UCSD-AML1 (cell line): ENCODE measurements at regions not wholly inside any gene's neighbourhood (a gene's known extent, or its start where the extent isn't known, plus 50 kb on each side); places are given as distances from the start of the nearest gene placed in this dataset.
"Not testable (repeated sequence)": the region's sequence is repeated elsewhere in the genome, so short reads cannot be mapped to it uniquely, and the experiment has no call there.

Experiments used
- DNase-seq: peaks from one replicate; lab custom pipeline; 2025; ENCODE audit not compliant: unreplicated experiment; lab: John Stamatoyannopoulos, UW

DNA sequence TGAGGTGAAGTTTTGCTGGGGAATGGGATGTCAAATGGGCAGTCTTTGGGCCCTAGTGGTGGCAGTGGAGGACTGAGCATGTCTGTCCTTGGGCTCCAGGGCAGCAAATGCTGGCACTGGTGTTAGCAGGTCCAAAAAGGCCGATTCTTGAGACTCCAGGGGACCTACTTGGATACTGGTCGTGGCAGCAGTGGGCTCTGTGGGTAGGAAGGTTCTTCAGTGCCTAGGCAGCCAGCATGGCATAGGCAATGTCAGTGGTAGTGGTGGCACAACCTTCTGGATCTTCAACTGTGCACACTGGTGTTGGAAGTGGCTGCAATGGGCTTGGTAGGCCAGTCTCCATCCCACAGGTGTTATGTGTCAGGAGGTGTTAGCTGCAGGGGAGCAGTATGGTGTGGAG, 334.7 kb upstream of the KITLG start:
- DNase-seq = no peak

DNA sequence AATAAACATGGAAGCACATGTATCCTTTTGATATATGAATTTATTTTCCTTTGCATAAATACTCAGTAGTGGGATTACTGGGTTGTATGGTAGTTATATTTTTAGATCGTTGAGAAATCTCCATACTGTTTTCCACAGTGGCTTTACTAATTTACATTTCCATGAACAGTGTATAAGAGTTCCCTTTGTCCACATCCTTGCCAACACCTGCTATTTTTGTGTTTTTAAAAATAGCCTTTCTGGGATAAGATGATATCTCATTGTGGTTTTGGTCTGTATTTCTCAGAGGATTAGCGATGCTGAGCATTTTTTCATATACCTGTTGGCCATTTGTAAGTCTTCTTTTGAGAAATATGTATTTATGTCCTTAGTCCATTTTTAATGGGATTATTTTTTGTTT, 329.2 kb upstream of the KITLG start:
- DNase-seq = no peak

DNA sequence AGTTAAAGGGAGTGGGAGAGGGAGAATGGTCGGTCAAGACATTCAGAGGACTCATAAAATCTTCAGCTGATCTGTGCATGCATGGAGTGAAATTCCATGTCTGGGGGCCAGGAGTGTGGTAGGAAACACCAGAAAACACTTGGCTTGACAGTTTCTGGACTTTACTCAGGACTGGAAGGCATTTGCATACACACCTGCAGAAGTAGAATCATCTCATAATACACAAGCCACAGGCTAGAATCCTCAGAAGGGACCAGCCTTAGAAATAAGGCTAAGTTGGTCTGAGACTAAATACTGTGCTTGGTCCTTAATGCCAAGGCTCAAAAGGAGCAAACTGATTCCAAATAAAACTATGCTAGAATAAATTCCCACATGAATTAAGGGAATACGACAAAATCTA, 328.1 kb upstream of the KITLG start:
- DNase-seq = no peak

DNA sequence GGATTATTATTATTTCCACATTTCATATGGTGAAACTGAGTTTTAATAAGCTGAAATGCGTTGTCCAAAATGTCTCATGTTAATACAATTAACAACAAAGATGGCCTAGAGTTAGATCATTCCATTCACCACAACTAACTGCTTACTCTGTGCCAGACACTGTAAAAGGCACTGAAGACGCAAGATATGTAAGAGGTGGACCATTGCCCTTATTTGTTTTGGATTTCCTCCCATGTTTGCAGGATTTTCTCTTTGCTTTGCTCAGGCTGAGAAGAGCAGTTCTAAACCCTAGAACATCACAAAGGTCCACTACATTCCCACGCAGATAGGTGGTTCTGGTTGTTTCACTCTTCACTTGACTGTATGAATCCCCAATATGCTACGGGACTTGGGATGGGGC, 324.4 kb upstream of the KITLG start:
- no peak for DNase-seq

DNA sequence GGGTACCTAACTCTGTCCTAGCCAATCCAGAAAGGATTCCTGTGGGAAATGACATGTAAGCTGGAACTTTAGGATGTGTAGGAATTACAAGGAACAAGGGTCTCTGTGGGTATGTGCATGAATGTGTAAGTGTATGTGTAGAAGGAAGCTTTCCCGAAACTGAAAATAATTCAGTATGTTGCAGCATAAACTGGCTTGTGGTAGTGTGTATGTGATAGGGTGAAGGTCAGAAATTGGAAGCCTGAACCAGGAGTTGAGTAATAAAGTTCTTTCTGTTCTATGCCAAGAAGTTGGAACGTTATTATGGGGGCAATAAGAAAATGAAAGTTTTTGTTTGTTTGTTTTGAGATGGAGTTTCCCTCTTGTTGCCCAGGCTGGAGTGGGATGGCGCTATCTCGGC, 323.1 kb upstream of the KITLG start:
- DNase-seq = no peak

DNA sequence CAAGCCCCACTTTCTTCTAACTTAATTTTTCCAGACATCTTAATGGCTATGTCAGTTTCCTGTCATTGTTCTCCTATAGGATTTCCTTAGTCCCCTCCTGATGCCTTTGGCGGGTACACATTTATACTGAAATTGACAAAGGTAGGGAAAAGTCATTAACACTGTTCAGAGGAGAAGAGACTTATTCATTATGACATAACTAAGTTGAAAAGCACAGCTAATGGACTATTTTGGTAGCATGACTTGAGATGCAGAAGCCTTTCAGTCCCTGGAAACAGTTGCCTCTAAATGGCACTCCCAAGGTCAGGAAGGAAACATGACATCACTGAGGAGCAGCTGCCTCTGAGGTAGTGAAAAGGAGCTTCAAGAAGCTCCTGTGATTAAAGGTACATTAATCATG, 317.5 kb upstream of the KITLG start:
- DNase-seq = no peak

DNA sequence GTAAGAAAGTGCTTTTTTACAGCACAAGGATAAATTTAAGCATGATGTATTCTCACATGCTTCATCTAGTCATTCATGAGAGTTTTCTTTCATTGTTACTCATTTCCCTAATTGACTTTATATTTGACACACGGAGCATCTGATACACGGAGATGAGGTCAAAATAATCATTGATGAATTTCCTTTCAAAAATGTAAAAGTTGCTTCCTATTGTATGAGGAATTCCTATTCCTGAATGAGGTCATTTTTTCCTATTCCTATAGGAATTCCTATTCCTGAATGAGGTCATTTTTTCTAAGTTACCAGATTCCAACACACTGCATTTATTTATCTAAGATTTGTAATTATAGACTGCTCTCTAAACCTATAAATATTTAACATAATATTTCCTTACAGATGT, 316.7 kb upstream of the KITLG start:
- no peak for DNase-seq

DNA sequence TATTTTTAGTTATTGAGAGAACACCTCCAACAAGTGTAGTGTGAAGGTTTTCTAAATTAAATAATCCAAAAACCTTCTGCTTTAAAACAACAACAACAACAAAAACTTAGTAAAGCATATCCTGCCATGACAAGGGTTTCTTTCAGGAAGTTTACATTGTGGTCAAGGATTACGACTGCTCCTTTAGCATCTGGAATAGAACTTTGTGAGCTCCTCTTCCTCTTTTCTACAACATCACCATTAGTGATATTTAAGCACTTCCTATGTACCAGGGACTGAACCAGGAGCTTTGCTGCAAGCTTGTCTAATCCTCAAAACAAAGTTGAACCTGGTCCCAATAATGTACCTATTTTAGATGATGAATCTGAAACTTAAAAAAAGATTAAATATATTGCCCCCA, 315.4 kb upstream of the KITLG start:
- no peak for DNase-seq

DNA sequence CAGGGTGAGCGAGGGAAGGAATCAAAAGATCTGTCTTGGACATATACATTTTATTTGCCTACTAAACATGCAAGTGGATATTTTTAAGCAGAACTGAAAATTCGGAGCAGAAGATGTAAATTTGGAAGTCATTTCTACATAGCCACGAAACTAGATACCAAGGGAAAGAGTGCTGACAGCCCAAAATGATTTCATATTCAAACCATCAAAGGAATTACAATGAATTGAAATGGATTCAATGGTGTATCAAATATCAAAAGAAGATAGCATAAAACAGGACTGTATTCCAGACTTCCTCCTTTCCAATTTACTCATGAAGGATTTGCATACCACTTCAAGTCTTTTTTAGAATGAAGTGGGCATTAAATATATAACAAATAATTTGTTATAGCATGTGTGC, 313.5 kb upstream of the KITLG start:
- no peak for DNase-seq

DNA sequence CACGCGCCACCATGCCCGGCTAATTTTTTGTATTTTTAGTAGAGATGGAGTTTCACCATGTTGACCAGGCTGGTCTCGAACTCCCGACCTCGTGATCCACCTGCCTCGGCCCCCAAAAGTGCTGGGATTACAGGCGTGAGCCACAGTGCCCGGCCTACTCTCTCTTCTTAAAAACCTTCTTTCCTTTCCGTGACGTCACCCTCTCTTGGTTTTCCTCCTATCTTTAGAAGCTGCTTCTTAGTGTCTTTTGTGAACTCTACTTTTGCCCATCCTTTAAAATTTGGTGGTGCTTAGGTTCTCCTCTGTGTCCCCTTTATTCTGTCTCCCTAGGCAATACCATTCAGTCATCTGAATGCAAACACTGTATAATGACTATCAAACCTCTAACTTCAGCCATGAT, 311.2 kb upstream of the KITLG start:
- DNase-seq = not testable (repeated sequence)

DNA sequence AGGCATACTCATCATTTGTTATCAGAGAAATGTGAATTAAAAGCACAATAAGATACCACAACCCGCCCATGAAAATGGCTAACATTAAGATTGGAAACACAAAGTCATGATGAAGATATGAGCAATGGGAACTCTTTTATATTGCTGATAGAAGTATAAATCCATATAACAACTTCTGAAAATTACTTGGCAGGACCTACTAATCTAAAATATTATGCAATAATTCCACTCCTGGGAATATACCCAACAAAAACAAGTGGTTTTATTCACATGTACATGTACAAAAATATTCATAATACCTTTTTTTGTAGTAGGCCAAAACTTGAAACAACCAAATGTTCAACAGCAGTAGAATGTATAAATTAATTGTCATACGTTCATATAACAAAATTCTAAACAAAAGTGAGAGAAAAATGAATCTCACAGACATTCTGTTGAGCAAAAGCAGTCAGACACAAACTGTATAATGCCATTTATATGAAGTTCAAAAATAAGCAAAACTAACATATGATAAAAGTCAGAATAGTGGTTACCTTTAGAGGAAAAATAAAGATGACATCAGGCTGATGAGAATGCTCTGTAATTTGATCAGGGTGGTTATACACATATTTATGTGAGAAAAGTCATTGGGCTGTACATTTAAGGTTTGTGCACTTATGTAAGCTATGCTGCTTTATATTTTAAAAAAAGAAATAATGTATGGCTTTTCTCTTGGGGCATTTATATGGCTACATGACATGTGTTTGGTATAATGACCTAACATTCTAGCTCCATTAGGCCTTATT, 309.2 kb upstream of the KITLG start:
- DNase-seq = no peak

DNA sequence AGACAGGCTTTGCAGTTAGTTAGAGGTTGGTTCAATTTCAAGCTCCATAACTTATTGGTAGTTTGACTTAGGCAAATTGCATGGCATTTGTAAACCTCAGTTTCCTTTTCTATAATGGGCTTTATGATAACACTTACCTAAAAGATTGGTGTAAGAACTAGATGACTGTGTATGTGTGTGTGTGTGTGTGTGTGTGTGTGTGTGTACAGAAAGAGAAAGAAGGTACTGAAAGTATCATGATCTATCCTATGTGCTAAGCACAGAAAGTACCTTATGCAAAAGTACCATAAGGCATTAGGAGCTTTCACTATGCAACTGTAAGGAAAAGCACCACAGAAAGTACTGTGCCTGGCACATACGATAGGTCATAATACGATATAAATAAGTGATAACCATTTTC, 304.3 kb upstream of the KITLG start:
- no peak for DNase-seq

DNA sequence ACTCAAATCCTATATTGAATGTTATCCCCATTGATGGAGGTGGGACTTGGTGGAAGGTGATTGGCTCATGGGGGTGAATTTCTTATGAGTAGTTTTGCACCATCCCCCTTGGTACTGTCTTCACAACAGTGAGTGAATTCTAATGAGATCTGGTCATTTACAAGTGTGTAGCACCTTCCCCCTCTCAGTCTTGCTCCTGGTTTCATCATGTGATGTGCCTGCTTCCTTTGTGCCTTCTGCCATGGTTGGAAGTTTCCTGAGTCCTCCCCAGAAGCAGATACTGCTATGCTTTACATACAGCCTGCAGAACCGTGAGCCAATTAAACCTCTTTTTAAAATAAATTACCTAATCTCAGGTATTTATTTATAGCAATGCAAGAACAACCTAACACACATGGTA, 302.4 kb upstream of the KITLG start:
- DNase-seq = no peak

DNA sequence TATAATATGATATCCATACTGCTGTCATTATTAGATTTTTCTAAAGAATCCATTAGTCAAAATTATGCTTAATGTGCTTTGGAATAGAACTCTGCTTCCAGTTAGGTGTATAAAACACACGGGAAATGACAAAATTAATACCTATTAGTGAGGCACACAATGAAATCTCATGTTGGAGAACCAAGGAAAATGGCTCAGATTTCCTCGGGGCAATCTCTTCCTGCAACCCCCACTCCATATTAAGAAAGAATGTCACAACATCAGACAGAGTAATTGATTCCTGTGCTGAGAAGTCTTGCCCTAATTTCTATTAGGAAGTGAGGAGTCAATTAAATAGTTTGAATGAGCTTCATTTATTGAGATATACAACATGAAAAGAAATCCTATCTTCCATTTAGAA, 299.8 kb upstream of the KITLG start:
- DNase-seq = no peak

DNA sequence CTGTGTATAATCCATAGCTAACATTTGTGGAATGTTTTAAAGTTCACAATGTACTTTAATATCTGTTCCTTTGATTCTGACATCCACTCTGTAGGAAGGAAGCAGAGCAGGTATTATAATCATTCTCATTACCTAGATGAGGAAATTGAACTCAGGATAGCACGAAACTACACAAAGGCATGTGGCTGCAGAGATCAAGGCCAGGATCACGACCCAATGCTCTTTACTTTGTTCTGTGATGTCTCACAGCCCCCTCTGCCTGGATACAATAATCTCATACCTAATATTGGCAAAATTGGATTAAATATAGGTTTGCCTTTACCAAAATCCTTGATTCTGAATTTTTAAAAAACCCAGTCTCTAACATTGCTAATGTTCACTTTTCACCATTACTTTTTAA, 298.0 kb upstream of the KITLG start:
- no peak for DNase-seq

DNA sequence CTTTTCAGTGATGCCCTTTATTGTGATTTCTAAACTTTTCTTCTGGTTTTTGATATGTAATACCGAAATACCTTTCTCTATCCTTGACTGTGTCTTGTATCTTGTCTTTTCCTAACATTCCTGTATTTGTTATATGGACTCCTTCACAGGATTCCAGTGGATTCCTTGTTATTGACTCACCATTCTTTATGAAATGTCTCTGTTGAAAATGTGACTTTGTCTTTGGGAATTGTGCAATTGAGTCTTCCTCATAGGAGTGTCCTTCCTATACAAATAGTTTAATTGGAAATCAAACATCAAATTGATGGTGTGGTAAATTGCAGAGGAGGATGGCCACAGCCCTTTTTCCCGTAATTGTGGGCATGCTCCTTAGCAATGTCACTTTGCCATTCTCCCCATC, 296.6 kb upstream of the KITLG start:
- DNase-seq = no peak

DNA sequence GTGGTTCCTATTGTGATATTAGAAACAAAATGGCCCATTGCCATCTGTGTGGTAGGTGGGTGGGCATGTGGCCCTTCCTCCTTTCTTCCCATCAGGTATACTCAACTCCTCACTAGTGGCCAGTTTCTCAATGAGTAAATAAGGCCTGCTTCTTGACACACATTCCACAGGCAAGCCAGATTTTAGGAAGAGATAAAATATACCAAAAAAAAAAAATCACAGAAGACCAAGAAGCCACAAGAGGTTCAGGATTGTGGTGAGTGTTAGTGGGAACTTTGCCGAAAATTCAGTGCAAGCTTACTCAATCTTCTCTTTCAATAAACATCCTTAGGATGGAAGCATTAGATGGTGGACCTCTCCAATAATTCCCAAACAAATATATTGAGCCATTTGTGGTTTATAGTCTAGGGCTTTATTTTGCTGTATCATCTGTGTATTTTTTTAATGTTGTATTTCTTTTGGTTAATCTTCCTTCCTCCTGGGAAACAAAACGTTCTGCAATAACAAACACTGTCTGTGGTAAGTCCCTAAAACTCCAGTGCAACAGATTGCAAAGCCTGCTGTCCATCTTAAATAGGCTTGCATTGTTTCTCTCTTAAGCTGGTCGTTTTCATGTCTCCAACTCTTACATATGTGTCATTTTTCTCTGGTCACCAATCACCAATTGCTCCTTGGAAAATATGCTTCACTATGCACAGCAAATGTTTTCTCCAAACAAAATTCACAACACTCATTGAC, 289.9 kb upstream of the KITLG start:
- DNase-seq = no peak

DNA sequence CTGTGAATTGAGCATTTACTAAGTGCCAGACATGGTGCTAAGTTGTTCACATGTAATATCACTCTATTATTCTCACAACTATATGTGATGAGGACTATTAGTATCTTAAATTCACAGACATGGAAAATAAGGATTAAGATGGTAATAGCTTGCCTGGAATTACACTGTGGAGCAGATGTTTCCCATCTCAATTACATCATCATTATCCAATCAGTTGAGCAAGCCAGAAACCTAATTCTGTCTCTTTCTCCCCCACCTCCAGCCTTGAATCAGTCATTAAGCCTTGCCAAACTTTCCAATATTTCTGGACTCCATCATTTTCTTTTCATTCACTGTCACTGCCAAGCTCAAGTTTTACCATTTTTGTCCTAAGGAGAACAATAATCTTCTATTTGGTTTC, 287.8 kb upstream of the KITLG start:
- no peak for DNase-seq

DNA sequence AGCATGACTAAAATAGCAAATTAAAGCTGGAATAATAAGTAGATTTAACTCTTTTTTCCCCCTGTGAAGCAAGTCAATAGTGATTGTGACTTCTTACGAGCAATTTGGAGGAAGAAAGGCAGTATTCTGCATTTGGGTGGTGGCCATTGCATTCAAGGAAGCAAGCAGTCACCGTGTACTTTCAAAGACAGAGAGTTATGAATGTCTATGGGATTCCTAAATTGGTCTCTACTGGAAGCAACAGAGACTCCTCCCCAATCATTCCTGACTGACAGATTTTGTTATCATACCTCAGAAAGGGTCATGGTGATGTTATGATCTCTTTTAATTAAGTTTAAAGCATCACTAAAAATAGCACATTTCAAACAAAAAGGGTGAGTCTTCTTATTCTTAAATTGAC, 287.2 kb upstream of the KITLG start:
- no peak for DNase-seq

DNA sequence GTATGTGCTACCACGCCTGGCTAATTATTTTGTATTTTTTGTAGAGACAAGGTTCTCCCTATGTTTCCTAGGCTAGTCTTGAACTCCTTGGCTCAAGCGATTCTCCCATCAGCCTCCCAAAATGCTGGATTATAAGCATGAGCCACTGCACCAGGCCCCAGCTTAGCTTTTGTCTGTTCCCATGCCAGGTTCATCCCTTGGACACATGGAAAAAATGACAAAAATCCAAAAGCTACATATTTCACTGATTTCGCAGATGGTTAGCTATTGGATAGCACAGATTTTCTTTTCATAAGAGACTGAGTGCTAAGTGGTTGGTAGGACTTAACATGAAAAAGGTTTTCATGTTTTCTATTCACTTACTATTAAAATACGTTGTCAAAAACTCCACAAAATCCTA, 286.6 kb upstream of the KITLG start:
- DNase-seq = no peak

DNA sequence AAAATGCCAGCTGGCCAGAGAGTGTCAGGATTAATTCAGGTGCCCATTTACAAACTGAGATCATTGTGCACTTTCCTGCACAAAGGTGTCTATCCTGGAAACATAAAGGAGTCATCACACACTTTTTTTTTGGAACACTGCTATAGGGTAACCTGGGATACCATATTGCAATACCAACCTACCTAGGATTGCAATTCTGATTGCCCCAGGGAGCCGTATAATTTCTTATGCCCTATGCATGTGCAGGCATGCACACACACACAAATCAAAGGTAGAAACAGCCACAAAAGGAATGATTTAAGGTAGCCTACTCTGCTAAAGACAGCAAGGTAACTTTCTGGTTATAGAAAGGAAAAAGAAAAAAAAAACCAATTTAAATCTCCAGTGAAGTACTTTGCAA, 285.3 kb upstream of the KITLG start:
- no peak for DNase-seq

DNA sequence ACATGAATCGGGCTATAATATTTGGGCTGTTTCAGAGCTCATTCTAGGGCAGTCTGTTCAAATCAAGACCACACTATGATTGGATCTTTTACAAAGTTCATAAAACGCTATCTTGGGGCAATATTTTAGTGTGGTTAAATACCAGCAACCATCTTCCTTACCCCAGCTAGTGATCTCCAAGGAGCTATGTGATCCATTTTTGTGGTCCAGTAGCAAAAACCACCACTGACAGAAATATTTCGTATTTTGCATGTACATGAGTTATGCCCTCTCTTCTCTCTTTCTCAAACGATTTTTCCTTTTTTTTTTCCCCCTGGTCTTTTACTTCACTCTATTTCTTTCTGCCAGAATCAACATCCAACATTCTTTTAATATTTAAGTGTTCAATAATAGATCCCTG, 280.6 kb upstream of the KITLG start:
- DNase-seq = no peak

DNA sequence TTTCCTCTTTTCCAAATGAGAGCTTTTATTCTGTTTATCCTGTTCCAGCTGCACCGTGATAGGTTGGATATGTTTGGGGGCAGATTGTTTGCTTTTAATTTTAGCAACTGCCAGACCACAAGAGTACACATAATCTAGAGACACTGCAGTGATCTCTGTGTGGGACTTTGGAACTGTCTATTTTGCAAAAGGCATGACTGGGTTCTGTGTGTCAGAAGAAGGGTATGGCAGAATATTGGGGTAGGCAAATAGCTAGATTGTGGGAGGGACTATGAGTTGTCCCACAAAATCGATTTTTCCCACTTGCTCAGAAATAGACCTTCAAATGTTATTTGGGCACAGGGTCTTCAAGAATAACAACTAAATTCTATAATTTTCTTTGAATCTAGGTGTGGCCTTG, 275.9 kb upstream of the KITLG start:
- DNase-seq = no peak
